C4-2B (cell line): ENCODE measurements at regions not wholly inside any gene's neighbourhood (a gene's known extent, or its start where the extent isn't known, plus 50 kb on each side); places are given as distances from the start of the nearest gene placed in this dataset.

ENCODE experiments used
- H3K27ac ChIP-seq: fragments of 450-650 bp; 2 replicates; pipeline ENCODE4 v1.5.1; 2017
- CTCF ChIP-seq: fragments of 450-650 bp; conservative IDR thresholded peaks from 2 replicates; pipeline ENCODE4 v1.5.1; 2017; ENCODE audit warnings: mild to moderate bottlenecking
- ZFX ChIP-seq: fragments of 450-650 bp; IDR thresholded peaks from 2 replicates; pipeline ENCODE4 v1.6.1; 2017

GRCh38 chr2:176813621-176814049 lies 399.0 kb upstream of the HNRNPA3 start:
- TF ChIP-seq ZFX, result no peak
- TF ChIP-seq CTCF, result no peak
- H3K27ac ChIP-seq, result no peak overlapping the region

- no peak for TF ChIP-seq ZFX
- no peak for TF ChIP-seq CTCF
- no peak overlapping the region for H3K27ac ChIP-seq
Observed at GRCh38 chr2:176814274-176814673, 398.3 kb upstream of the HNRNPA3 start.

GRCh38 chr2:176814740-176815367 lies 397.7 kb upstream of the HNRNPA3 start:
- TF ChIP-seq CTCF, result peak; percentile 79
- TF ChIP-seq ZFX, result no peak
- H3K27ac ChIP-seq, result no peak overlapping the region

- no peak for TF ChIP-seq ZFX
- TF ChIP-seq CTCF, result no peak; the same call in 1 of the 2 replicates
Observed at GRCh38 chr2:176817061-176817565, 395.5 kb upstream of the HNRNPA3 start.

GRCh38 chr2:176818076-176818475 lies 394.5 kb upstream of the HNRNPA3 start:
- H3K27ac ChIP-seq, result no peak overlapping the region
- TF ChIP-seq CTCF (no peak), ZFX (no peak)

More at GRCh38 chr2:176817061-176817565, 395.5 kb upstream of the HNRNPA3 start:
- no peak overlapping the region for H3K27ac ChIP-seq

- TF ChIP-seq CTCF (no peak), ZFX (no peak)
- no peak overlapping the region for H3K27ac ChIP-seq
Observed at GRCh38 chr2:176818617-176819016, 394.0 kb upstream of the HNRNPA3 start.

GRCh38 chr2:176819306-176819705 lies 393.3 kb upstream of the HNRNPA3 start:
- H3K27ac ChIP-seq, result no peak overlapping the region
- TF ChIP-seq ZFX (no peak), CTCF (no peak)
